ENCODE measurements at regions not wholly inside any gene's neighbourhood (a gene's known extent, or its start where the extent isn't known, plus 50 kb on each side); places are given as distances from the start of the nearest gene placed in this dataset.
"Not testable (repeated sequence)": the region's sequence is repeated elsewhere in the genome, so short reads cannot be mapped to it uniquely, and the experiment has no call there.

DNA sequence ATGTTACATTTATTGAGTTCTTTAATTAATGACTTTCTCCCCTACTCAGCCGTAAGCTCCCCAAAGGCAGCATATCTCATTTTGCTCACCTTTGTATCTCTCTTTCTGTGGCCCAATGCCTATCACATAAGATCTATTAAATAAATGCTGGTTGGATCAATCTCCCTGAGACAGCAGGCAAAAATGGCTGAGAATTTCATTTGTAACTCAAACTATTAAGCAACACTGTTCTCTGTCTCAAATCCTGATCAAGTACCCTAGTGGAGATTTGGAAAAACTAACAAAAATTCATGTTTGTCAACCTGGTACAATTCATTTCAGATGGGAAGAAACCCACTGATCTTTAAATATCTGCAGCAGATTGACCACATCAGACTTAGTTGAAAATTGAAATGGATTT, 127.4 kb downstream of the ZFAND4 start:
- Histone ChIP-seq H3K27me3 (ENCODE audit: control insufficient read depth, insufficient read depth, low read length) (no peaks in the 10 kb centered on the region), H3K4me2 (ENCODE audit: extremely low read depth, insufficient read depth, low read length) (no peak overlapping the region), H3K9me3 (ENCODE audit: control insufficient read depth, insufficient read depth, low read depth, low read length) (no peaks in the 10 kb centered on the region), H3K79me2 (ENCODE audit: control insufficient read depth, insufficient read depth, low read length) (no peaks in the 10 kb centered on the region), H3K27ac (ENCODE audit: insufficient read depth, low read length) (no peak overlapping the region), H4K20me1 (ENCODE audit: control insufficient read depth, extremely low read depth, insufficient read depth, low read length) (no peaks in the 10 kb centered on the region), H3K4me1 (ENCODE audit: control insufficient read depth, extremely low read depth, insufficient read depth, low read length) (no peaks in the 10 kb centered on the region), H3K4me3 (replicated peaks in 1 of 4; ENCODE audit: control extremely low read depth in 1 of 4, insufficient read depth in 1 of 4, low read depth in 3 of 4, low read length in 4 of 4) (no peak overlapping the region), H3K9ac (ENCODE audit: insufficient read depth, low read length) (no peak overlapping the region), H2AFZ (ENCODE audit: low read length) (no peak overlapping the region), H3K36me3 (ENCODE audit: control insufficient read depth, insufficient read depth, low read length) (no peaks in the 10 kb centered on the region)
- no peak for DNase-seq (ENCODE audit: low read depth in 2 of 2)
- TF ChIP-seq EZH2 (IDR thresholded peaks at IDR 0.05; ENCODE audit: low read length, missing control alignments): no peak
- TF ChIP-seq, protein P1, sequence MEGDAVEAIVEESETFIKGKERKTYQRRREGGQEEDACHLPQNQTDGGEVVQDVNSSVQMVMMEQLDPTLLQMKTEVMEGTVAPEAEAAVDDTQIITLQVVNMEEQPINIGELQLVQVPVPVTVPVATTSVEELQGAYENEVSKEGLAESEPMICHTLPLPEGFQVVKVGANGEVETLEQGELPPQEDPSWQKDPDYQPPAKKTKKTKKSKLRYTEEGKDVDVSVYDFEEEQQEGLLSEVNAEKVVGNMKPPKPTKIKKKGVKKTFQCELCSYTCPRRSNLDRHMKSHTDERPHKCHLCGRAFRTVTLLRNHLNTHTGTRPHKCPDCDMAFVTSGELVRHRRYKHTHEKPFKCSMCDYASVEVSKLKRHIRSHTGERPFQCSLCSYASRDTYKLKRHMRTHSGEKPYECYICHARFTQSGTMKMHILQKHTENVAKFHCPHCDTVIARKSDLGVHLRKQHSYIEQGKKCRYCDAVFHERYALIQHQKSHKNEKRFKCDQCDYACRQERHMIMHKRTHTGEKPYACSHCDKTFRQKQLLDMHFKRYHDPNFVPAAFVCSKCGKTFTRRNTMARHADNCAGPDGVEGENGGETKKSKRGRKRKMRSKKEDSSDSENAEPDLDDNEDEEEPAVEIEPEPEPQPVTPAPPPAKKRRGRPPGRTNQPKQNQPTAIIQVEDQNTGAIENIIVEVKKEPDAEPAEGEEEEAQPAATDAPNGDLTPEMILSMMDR (conservative IDR thresholded peaks at IDR 0.05 in 1 of 2, IDR thresholded peaks at IDR 0.05 in 1 of 2; ENCODE audit: low read depth in 1 of 2, low read length in 2 of 2): no peak

DNA sequence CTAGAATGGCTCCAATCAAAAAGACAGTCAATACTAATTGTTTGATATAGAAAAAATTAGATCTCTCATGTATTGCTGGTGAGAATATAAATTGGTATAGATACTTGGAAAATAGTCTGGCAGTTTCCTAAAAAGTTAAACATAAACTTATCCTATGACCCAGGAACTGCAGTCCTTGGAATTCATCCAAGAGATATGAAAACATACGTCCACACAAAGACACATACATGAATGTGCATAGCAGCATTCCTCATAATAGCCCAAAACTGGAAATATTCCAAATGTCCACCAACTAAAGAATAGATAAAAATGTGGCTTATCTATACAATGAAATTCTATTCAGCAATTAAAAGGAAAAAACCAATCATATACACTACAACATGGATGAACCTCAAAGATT, 128.4 kb downstream of the ZFAND4 start:
- no peak overlapping the region for H3K4me3 ChIP-seq (replicated peaks in 1 of 4; ENCODE audit: control extremely low read depth in 1 of 4, insufficient read depth in 1 of 4, low read depth in 3 of 4, low read length in 4 of 4)
- H2AFZ ChIP-seq (ENCODE audit: low read length): no peak overlapping the region
- DNase-seq (ENCODE audit: low read depth in 2 of 2): no peak
- no peak overlapping the region for H3K4me2 ChIP-seq (ENCODE audit: extremely low read depth, insufficient read depth, low read length)
- H3K9ac ChIP-seq (ENCODE audit: insufficient read depth, low read length): no peak overlapping the region
- H3K79me2 ChIP-seq (ENCODE audit: control insufficient read depth, insufficient read depth, low read length): no peaks in the 10 kb centered on the region
- no peaks in the 10 kb centered on the region for H4K20me1 ChIP-seq (ENCODE audit: control insufficient read depth, extremely low read depth, insufficient read depth, low read length)
- TF ChIP-seq EZH2 (IDR thresholded peaks at IDR 0.05; ENCODE audit: low read length, missing control alignments): no peak
- TF ChIP-seq, protein P1 (conservative IDR thresholded peaks at IDR 0.05 in 1 of 2, IDR thresholded peaks at IDR 0.05 in 1 of 2; ENCODE audit: low read depth in 1 of 2, low read length in 2 of 2): no peak
- H3K4me1 ChIP-seq (ENCODE audit: control insufficient read depth, extremely low read depth, insufficient read depth, low read length): no peaks in the 10 kb centered on the region
- no peaks in the 10 kb centered on the region for H3K36me3 ChIP-seq (ENCODE audit: control insufficient read depth, insufficient read depth, low read length)
- H3K27ac ChIP-seq (ENCODE audit: insufficient read depth, low read length): no peak overlapping the region
- H3K27me3 ChIP-seq (ENCODE audit: control insufficient read depth, insufficient read depth, low read length): no peaks in the 10 kb centered on the region
- H3K9me3 ChIP-seq (ENCODE audit: control insufficient read depth, insufficient read depth, low read depth, low read length): no peaks in the 10 kb centered on the region

DNA sequence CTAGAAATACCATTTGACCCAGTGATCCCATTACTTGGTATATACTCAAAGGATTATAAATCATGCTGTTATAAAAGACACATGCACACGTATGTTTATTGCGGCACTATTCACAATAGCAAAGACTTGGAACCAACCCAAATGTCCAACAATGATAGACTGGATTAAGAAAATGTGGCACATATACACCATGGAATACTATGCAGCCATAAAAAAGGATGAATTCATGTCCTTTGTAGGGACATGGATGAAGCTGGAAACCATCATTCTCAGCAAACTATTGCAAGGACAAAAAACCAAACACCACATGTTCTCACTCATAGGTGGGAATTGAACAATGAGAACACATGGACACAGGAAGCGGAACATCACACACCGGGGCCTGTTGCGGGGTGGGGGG, 131.5 kb downstream of the ZFAND4 start:
- not testable (repeated sequence) for H3K4me2 ChIP-seq (ENCODE audit: extremely low read depth, insufficient read depth, low read length); H4K20me1 ChIP-seq (ENCODE audit: control insufficient read depth, extremely low read depth, insufficient read depth, low read length); H3K9ac ChIP-seq (ENCODE audit: insufficient read depth, low read length); H3K4me1 ChIP-seq (ENCODE audit: control insufficient read depth, extremely low read depth, insufficient read depth, low read length); H2AFZ ChIP-seq (ENCODE audit: low read length); DNase-seq (ENCODE audit: low read depth in 2 of 2); H3K36me3 ChIP-seq (ENCODE audit: control insufficient read depth, insufficient read depth, low read length); H3K79me2 ChIP-seq (ENCODE audit: control insufficient read depth, insufficient read depth, low read length); H3K27ac ChIP-seq (ENCODE audit: insufficient read depth, low read length); H3K27me3 ChIP-seq (ENCODE audit: control insufficient read depth, insufficient read depth, low read length); H3K4me3 ChIP-seq (replicated peaks in 1 of 4; ENCODE audit: control extremely low read depth in 1 of 4, insufficient read depth in 1 of 4, low read depth in 3 of 4, low read length in 4 of 4); H3K9me3 ChIP-seq (ENCODE audit: control insufficient read depth, insufficient read depth, low read depth, low read length)

DNA sequence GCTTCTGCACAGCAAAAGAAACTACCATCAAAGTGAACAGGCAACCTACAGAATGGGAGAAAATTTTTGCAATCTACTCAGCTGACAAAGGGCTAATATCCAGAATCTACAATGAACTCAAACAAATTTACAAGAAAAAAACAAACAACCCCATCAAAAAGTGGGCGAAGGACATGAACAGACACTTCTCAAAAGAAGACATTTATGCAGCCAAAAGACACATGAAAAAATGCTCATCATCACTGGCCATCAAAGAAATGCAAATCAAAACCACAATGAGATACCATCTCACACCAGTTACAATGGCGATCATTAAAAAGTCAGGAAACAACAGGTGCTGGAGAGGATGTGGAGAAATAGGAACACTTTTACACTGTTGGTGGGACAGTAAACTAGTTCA, 132.0 kb downstream of the ZFAND4 start:
- not testable (repeated sequence) for H3K27me3 ChIP-seq (ENCODE audit: control insufficient read depth, insufficient read depth, low read length); H3K4me3 ChIP-seq (replicated peaks in 1 of 4; ENCODE audit: control extremely low read depth in 1 of 4, insufficient read depth in 1 of 4, low read depth in 3 of 4, low read length in 4 of 4); H3K79me2 ChIP-seq (ENCODE audit: control insufficient read depth, insufficient read depth, low read length); H3K9me3 ChIP-seq (ENCODE audit: control insufficient read depth, insufficient read depth, low read depth, low read length); H2AFZ ChIP-seq (ENCODE audit: low read length); H3K36me3 ChIP-seq (ENCODE audit: control insufficient read depth, insufficient read depth, low read length); H3K4me2 ChIP-seq (ENCODE audit: extremely low read depth, insufficient read depth, low read length); H4K20me1 ChIP-seq (ENCODE audit: control insufficient read depth, extremely low read depth, insufficient read depth, low read length); H3K4me1 ChIP-seq (ENCODE audit: control insufficient read depth, extremely low read depth, insufficient read depth, low read length); DNase-seq (ENCODE audit: low read depth in 2 of 2); H3K9ac ChIP-seq (ENCODE audit: insufficient read depth, low read length); H3K27ac ChIP-seq (ENCODE audit: insufficient read depth, low read length)

DNA sequence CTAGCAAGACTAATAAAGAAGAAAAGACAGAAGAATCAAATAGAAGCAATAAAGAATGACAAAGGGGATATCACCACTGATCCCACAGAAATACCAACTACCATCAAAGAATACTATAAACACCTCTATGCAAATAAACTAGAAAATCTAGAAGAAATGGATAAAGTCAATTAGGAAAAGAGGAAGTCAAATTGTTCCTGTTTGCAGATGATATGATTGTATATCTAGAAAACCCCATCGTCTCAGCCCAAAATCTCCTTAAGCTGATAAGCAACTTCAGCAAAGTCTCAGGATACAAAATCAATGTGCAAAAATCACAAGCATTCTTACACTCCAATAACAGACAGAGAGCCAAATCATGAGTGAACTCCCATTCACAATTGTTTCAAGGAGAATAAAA, 133.0 kb downstream of the ZFAND4 start:
- H4K20me1 ChIP-seq (ENCODE audit: control insufficient read depth, extremely low read depth, insufficient read depth, low read length); H3K9me3 ChIP-seq (ENCODE audit: control insufficient read depth, insufficient read depth, low read depth, low read length); H3K27ac ChIP-seq (ENCODE audit: insufficient read depth, low read length); H2AFZ ChIP-seq (ENCODE audit: low read length); H3K4me3 ChIP-seq (replicated peaks in 1 of 4; ENCODE audit: control extremely low read depth in 1 of 4, insufficient read depth in 1 of 4, low read depth in 3 of 4, low read length in 4 of 4); H3K4me2 ChIP-seq (ENCODE audit: extremely low read depth, insufficient read depth, low read length); DNase-seq (ENCODE audit: low read depth in 2 of 2); H3K9ac ChIP-seq (ENCODE audit: insufficient read depth, low read length); H3K36me3 ChIP-seq (ENCODE audit: control insufficient read depth, insufficient read depth, low read length); H3K4me1 ChIP-seq (ENCODE audit: control insufficient read depth, extremely low read depth, insufficient read depth, low read length); H3K79me2 ChIP-seq (ENCODE audit: control insufficient read depth, insufficient read depth, low read length); H3K27me3 ChIP-seq (ENCODE audit: control insufficient read depth, insufficient read depth, low read length): not testable (repeated sequence)

All from fibroblast of lung (primary cell).